Astrocyte of the spinal cord (primary cell): ENCODE measurements at regions not wholly inside any gene's neighbourhood (a gene's known extent, or its start where the extent isn't known, plus 50 kb on each side); places are given as distances from the start of the nearest gene placed in this dataset.
A peak's percentile ranks its signal among the peaks of the same experiment; 100 is the strongest.

Experiments used
- DNase-seq: peaks from one replicate; pipeline ENCODE4 v3.0.0; 2011; ENCODE audit warnings: low read depth, low spot score
- H3K4me3 ChIP-seq: 2 replicates; pipeline ENCODE4 v1.5.1; 2011; ENCODE audit warnings: low read depth, mild to moderate bottlenecking, low read length, moderate library complexity
- CTCF ChIP-seq: IDR thresholded peaks from 2 replicates; pipeline ENCODE4 v1.5.1; 2012; ENCODE audit warnings: low read depth, mild to moderate bottlenecking, low read length, inconsistent platforms
- in situ Hi-C: cut with HindIII; loops from 2 replicates; pipeline ENCODE4 v1.10.0; 2017; ENCODE audit warnings: low sequenced_read_pairs

- in situ Hi-C loops = no loop called here
- no peak for DNase-seq
- H3K4me3 ChIP-seq = no peak overlapping the region
- TF ChIP-seq CTCF = no peak
Measured at GRCh38 chr20:55166063-55166462, 690.7 kb downstream of the DOK5 start.

- TF ChIP-seq CTCF = no peak
- no peak overlapping the region for H3K4me3 ChIP-seq
- in situ Hi-C loops = no loop called here
- peak; percentile 85 for DNase-seq
Measured at GRCh38 chr20:55160996-55161395, 685.6 kb downstream of the DOK5 start.

- H3K4me3 ChIP-seq = no peak overlapping the region
- DNase-seq = peak; percentile 37
- in situ Hi-C loops = no loop called here
- TF ChIP-seq CTCF = no peak
Measured at GRCh38 chr20:55160037-55160436, 684.6 kb downstream of the DOK5 start.

GRCh38 chr20:55159230-55159629 lies 683.8 kb downstream of the DOK5 start:
- DNase-seq = peak; percentile 13
- no peak overlapping the region for H3K4me3 ChIP-seq
- in situ Hi-C loops = no loop called here
- TF ChIP-seq CTCF = no peak

- H3K4me3 ChIP-seq = no peak overlapping the region
- no peak for DNase-seq
- in situ Hi-C loops = no loop called here
- no peak for TF ChIP-seq CTCF
Measured at GRCh38 chr20:55158446-55158845, 683.1 kb downstream of the DOK5 start.

- H3K4me3 ChIP-seq = no peak overlapping the region
- DNase-seq = no peak
- TF ChIP-seq CTCF = no peak
- in situ Hi-C loops = no loop called here
Measured at GRCh38 chr20:55155360-55155759, 680.0 kb downstream of the DOK5 start.
